ENCODE measurements at regions not wholly inside any gene's neighbourhood (a gene's known extent, or its start where the extent isn't known, plus 50 kb on each side); places are given as distances from the start of the nearest gene placed in this dataset.

DNA sequence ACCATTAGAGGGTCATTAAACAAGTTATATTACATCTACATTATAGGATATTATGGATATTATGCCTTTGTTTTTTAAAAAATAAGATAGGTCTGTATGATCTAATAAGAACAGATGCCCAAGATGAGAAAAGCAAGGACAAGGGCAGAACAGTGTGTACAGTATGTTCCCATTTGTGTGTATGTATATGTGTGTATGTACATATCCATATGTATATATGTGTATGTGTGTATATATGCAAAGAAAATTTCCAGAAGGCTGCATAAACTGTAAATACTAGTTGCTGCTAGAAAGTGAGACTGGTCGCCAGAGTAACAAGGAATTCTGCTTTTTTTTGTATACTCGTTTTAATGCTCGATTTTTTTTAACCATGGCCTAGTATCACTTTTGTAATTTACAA lies 58.1 kb upstream of the GLIS3 start:
- Histone ChIP-seq H3K4me1 (no peaks in the 10 kb centered on the region), H3K36me3 (no peaks in the 10 kb centered on the region), H3K4me3 (no peak overlapping the region), H3K9me3 (no peaks in the 10 kb centered on the region), H3K27ac (no peak overlapping the region), H3K27me3 (no peaks in the 10 kb centered on the region)
- TF ChIP-seq POLR2A (IDR thresholded peaks at IDR 0.05) (no peak), EP300 (IDR thresholded peaks at IDR 0.05) (no peak), POLR2AphosphoS5 (IDR thresholded peaks at IDR 0.05) (no peak)
- TF ChIP-seq, protein P1, sequence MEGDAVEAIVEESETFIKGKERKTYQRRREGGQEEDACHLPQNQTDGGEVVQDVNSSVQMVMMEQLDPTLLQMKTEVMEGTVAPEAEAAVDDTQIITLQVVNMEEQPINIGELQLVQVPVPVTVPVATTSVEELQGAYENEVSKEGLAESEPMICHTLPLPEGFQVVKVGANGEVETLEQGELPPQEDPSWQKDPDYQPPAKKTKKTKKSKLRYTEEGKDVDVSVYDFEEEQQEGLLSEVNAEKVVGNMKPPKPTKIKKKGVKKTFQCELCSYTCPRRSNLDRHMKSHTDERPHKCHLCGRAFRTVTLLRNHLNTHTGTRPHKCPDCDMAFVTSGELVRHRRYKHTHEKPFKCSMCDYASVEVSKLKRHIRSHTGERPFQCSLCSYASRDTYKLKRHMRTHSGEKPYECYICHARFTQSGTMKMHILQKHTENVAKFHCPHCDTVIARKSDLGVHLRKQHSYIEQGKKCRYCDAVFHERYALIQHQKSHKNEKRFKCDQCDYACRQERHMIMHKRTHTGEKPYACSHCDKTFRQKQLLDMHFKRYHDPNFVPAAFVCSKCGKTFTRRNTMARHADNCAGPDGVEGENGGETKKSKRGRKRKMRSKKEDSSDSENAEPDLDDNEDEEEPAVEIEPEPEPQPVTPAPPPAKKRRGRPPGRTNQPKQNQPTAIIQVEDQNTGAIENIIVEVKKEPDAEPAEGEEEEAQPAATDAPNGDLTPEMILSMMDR (IDR thresholded peaks at IDR 0.05) = no peak
- 88 to 91% methylated on average over 3 of the region's 3 CpGs for whole genome bisulfite sequencing, 2 donors
- intact Hi-C loops (cut with DNase I) = no loop called here
- DNase-seq = no peak

- 71 to 79% methylated on average over 2 of the region's 2 CpGs for WGBS, 2 donors
- Histone ChIP-seq H3K4me3 (no peak overlapping the region), H3K9me3 (no peaks in the 10 kb centered on the region), H3K4me1 (no peaks in the 10 kb centered on the region), H3K27me3 (no peaks in the 10 kb centered on the region), H3K27ac (no peak overlapping the region), H3K36me3 (no peaks in the 10 kb centered on the region)
- intact Hi-C loops (cut with DNase I) = no loop called here
- TF ChIP-seq EP300 (IDR thresholded peaks at IDR 0.05) = no peak
- TF ChIP-seq, protein P1 (IDR thresholded peaks at IDR 0.05) = no peak
- TF ChIP-seq POLR2AphosphoS5 (IDR thresholded peaks at IDR 0.05) = no peak
- no peak for TF ChIP-seq POLR2A (IDR thresholded peaks at IDR 0.05)
- no peak for DNase-seq
Measured at GRCh38 chr9:4356306-4356705, 56.4 kb upstream of the GLIS3 start.

GRCh38 chr9:4353236-4353635 lies 53.4 kb upstream of the GLIS3 start:
- Histone ChIP-seq H3K9me3 (no peaks in the 10 kb centered on the region), H3K27ac (no peak overlapping the region), H3K27me3 (no peaks in the 10 kb centered on the region), H3K36me3 (no peaks in the 10 kb centered on the region), H3K4me1 (no peaks in the 10 kb centered on the region), H3K4me3 (no peak overlapping the region)
- intact Hi-C loops (cut with DNase I) = no loop called here
- DNase-seq = no peak
- TF ChIP-seq POLR2A (IDR thresholded peaks at IDR 0.05) = no peak
- TF ChIP-seq POLR2AphosphoS5 (IDR thresholded peaks at IDR 0.05) = no peak
- TF ChIP-seq, protein P1 (IDR thresholded peaks at IDR 0.05) = no peak
- no peak for TF ChIP-seq EP300 (IDR thresholded peaks at IDR 0.05)
- 56 to 84% methylated on average over 3 of the region's 3 CpGs for WGBS, 2 donors

- no peaks in the 10 kb centered on the region for H3K4me1 ChIP-seq
- H3K27me3 ChIP-seq = no peaks in the 10 kb centered on the region
- 91 to 92% methylated on average over 9 of the region's 9 CpGs for WGBS, 2 donors
- intact Hi-C loops (cut with DNase I) = no loop called here
- no peaks in the 10 kb centered on the region for H3K36me3 ChIP-seq
- H3K4me3 ChIP-seq = no peak overlapping the region
- no peak for DNase-seq
- H3K27ac ChIP-seq = no peak overlapping the region
- TF ChIP-seq EP300 (IDR thresholded peaks at IDR 0.05) (no peak), POLR2AphosphoS5 (IDR thresholded peaks at IDR 0.05) (no peak), POLR2A (IDR thresholded peaks at IDR 0.05) (no peak)
- TF ChIP-seq, protein P1 (IDR thresholded peaks at IDR 0.05) = no peak
- no peaks in the 10 kb centered on the region for H3K9me3 ChIP-seq
Measured at GRCh38 chr9:4349816-4350418, 50.0 kb upstream of the GLIS3 start.

Small RNA genes lying in the stretch of these regions (small RNA-seq; reads per million reads assigned to genes)
- 0 reads per million in 3 donors for gene RNU6-694P
